Gastroesophageal sphincter (tissue), 3 donors: ENCODE measurements at regions not wholly inside any gene's neighbourhood (a gene's known extent, or its start where the extent isn't known, plus 50 kb on each side); places are given as distances from the start of the nearest gene placed in this dataset.

ENCODE experiments used
- POLR2A ChIP-seq, 2 donors: fragments of 450-650 bp; IDR thresholded peaks; one replicate each; pipeline ENCODE4 v1.6.1; 2017; ENCODE audit warnings: antibody characterized with exemption in 2 of 2, mild to moderate bottlenecking in 2 of 2, moderate library complexity in 1 of 2
- TF ChIP-seq, protein P1 (sequence below), 4 experiments: fragments of 200-600 bp in 2 of 4; fragments of 450-650 bp in 2 of 4; sonication (generic) in 1 of 4; IDR thresholded peaks; one replicate each; pipeline ENCODE4 v1.5.1; 2017 to 2019; ENCODE audit warnings: antibody characterized with exemption in 4 of 4, mild to moderate bottlenecking in 2 of 4, moderate library complexity in 2 of 4

- TF ChIP-seq, protein P1, sequence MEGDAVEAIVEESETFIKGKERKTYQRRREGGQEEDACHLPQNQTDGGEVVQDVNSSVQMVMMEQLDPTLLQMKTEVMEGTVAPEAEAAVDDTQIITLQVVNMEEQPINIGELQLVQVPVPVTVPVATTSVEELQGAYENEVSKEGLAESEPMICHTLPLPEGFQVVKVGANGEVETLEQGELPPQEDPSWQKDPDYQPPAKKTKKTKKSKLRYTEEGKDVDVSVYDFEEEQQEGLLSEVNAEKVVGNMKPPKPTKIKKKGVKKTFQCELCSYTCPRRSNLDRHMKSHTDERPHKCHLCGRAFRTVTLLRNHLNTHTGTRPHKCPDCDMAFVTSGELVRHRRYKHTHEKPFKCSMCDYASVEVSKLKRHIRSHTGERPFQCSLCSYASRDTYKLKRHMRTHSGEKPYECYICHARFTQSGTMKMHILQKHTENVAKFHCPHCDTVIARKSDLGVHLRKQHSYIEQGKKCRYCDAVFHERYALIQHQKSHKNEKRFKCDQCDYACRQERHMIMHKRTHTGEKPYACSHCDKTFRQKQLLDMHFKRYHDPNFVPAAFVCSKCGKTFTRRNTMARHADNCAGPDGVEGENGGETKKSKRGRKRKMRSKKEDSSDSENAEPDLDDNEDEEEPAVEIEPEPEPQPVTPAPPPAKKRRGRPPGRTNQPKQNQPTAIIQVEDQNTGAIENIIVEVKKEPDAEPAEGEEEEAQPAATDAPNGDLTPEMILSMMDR (IDR thresholded peaks at IDR 0.05): no peak
- no peak for TF ChIP-seq POLR2A (IDR thresholded peaks at IDR 0.05)
Observed at GRCh38 chr5:171657473-171657872, 128.1 kb upstream of the SMIM23 start.
